HG02571 (cell line): ENCODE measurements at regions not wholly inside any gene's neighbourhood (a gene's known extent, or its start where the extent isn't known, plus 50 kb on each side); places are given as distances from the start of the nearest gene placed in this dataset.
"Not testable (repeated sequence)": the region's sequence is repeated elsewhere in the genome, so short reads cannot be mapped to it uniquely, and the experiment has no call there.

ENCODE experiments used
- ATAC-seq: cut with Tn5 transposase; IDR thresholded peaks from one replicate; pipeline ENCODE4 v1.9.1; 2021; ENCODE audit warnings: mild to moderate bottlenecking, moderate library complexity; ENCODE audit not compliant: unreplicated experiment

DNA sequence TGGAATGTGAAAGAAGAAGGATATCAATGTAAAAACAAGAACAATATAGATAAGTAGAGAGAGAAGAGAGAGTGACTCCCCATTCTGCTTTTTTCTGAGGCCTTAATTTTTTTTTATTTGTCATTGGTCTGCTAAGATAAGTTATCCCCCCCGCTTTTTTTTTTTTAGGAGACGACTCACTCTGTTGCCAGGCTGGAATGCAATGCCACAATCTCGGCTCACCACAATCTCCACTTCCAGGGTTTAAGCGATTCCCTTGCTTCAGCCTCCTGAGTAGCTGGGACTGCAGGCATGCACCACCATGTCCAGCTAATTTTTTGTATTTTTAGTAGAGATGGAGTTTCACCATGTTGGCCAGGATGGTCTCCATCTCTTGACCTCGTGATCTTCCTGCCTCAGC, 677.0 kb downstream of the MAFB start:
- not testable (repeated sequence) for ATAC-seq

DNA sequence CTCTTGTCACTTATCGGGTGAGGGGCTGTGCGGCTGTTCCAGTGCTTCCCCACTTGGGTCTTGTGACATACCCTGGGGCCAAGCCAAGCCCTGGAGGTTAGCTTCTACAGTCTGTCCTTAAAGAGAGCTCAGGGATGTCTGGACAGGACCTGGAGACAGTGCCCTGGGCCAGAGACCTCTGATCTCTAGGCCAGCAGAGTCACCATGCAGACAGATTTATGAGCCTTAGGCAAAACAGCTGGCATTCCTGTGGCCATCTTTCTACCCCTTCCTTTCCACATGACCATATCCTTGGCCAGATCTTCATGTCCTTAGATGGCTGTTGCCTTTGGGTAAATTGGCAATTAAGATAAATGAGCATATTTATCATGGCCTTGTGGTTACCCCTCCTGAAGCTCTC, 678.6 kb downstream of the MAFB start:
- no peak for ATAC-seq

DNA sequence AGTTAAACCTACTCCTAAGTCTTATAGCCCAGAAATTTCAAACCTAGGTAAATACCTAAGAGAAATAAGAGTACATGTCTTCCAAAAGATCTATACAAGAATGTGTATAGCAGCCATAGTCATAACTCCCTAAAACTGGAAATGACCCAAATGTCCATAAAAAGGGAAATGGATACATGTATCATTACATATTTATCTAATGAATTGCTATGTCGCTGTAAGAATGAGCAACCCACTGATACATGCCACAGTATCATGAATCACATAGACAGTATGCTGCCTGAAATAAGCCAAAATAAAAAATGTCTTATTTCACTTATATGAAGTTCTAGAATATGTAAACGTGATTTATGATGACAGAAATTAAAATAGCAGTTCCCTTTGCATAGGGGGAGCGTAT, 679.5 kb downstream of the MAFB start:
- no peak for ATAC-seq

DNA sequence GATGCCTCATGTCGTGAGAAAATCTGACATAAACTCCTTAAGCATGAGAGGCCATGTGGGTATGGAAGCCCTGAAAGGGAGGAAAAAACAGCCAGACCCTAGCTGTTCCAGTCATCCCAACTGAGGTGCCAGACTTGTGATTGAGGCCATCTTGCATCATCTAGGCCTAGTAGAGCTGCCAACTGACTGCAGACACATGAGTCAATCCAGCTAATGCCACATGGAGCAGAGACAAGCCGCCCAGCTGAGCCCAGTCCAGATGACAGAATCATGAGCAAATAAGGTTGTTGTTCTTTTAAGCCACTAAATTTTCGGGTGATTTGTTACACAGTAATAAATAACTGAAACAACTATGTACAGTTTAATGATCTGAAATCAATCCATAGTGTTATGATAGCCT, 680.9 kb downstream of the MAFB start:
- no peak for ATAC-seq

DNA sequence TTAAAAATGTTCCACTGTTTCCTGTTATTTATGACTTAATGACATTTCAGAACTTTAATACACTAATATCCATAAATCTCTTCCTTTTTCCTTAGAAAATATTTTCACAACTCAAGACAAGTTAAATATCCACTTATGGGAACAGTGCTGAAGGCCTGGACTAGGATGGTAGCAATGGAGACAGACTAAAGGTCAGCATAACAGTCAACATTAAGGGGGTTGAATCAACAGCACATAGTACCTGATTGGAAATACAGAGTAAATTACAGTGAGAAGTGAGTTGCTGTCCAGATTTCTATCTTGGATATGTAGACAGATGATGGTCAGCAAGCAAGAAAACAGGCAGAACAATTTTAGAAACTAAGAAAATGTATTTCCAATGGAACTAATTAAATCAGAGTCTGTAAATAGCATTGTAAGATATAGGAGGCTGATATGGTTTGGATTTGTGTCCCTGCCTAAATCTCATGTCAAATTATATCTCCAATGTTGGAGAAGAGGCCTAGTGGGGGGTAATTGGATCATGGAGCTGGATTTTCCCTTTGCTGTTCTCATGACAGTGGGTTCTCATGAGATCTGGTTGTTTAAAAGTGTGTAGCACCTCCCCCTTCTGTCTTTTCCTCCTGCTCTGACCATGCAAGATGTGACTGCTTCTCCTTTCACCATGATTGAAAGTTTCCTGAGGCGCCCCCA, 682.7 kb downstream of the MAFB start:
- no peak for ATAC-seq

DNA sequence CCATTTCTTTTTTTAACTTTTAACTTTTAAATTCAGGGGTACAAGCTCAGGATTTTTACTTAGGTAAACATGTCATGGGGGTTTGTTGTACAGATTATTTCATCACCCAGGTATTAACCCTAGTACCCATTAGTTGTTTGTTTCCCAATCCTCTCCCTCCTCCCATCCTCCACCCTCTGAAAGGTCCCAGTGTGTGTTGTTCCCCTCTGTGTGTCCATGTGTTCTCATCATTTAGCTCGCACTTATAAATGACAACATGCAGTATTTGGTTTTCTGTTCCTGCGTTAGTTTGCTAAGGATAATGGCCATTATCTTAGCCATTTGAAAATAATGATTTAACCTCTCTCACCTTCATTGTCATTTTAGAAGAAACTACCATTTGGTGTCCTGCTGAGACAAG, 684.9 kb downstream of the MAFB start:
- ATAC-seq = not testable (repeated sequence)

DNA sequence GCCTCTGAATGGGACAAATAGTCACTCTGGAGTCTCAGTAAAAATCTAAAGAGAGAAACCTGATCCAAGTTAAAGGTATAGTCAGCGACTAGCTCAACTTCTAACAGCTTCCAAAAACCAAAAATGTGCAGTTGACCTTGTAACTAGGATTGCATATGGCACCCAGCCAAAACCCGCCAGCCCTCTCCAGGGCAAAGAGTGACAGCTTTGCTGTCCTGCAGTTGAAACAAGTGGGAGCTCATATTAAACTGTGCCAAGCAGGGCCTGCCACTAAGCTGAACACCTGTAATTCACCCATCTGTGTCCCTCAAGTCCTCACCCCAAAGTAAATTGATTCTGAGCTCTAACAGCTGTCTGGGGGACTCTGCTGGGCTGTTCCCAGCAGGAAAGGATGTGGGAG, 695.3 kb downstream of the MAFB start:
- ATAC-seq = no peak

DNA sequence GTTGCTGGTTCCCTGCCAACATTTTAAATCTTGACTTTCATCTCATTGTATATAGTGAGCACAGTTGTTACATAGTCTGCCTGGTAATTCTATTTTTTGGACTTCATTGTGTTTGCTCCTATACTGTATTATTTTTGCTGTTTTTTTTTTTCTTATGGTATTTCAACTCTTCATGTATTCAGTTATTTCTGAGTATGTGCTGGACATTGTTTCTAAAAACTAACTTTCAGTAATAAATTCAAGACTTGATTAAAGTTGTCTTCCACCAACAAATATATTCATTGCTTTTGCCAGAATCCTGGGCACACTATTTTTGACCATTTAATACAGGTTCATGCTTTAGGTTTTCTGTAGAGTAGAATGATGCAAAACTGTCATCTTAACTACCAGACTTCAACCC, 698.3 kb downstream of the MAFB start:
- no peak for ATAC-seq

DNA sequence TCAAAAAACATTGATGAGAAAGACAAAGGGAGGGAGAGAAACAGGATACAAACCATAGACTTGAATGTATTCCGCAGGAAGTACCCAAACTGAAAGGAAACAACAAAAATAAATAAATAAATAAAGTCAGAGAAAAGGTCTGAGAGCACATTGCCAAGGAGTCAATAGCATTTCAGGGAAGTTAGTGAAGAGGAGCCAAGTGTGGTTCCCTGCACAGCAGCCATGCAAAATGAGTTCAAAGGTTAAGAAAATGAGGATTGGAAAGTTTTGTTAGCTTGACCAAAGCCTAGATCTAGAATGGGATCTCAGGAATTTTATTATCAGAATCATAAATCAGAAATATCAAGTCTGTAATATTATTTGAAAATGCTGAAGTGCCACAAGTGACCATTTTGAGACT, 700.0 kb downstream of the MAFB start:
- no peak for ATAC-seq

DNA sequence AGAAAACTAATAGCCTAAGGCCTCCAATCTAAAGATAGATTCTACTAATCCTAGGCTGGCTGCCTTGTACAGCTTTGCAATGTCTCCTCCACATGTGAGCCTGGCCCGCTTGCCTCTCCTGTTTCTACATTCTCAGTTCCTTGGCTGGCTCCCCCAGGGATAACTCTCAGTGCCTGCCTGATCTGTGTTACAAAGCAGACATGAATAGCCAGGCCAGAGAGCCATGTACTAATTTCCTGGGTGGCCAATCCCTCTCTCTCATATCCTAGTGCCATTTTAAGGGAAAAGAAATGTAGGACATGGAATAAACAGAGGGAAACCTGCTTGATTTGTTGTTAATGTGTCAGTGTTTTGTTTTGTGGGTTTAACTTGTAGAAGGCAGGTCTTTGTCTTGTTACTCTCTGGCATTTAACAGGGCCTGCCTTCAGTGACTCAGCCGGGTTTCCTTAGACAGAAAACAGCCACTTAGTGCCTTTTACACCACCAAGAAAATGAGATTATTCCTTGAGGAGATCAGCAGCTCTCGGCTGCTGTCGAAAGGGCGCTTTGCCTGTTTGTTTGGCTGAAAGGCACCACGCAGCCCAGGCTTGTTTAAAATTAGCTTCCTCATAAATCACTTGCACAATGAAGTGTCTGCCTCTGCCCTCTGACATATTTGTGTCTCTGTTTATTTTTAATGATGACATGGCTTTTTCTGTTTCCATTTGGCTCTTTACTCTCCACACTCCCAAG, 702.7 kb downstream of the MAFB start:
- ATAC-seq = no peak

DNA sequence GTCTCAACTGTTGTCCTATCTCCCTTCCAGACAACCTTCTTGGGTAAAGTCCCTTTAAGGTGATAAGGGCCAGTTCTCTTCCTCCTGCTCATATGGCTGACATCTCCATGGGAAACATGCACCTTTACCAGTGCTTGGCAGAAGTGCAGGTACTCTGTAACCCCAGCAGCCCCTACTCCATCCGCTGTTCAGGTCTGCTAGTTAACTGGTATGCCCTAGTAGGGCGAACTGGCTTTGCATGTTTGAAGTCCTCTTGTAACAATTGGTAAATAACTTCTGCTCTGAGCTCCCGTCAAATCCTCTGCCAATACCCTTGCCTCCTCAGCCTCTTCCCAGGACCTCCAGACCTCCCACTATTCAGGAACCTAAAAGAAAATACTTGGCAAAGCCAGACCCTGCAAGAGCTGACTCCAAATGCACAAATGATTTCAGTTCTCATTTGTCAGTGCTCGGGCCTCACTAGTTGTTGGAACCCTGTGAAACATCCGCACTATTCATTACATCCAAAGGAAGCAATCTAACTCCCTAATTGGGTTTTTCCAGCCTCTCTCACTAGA, 703.7 kb downstream of the MAFB start:
- no peak for ATAC-seq

DNA sequence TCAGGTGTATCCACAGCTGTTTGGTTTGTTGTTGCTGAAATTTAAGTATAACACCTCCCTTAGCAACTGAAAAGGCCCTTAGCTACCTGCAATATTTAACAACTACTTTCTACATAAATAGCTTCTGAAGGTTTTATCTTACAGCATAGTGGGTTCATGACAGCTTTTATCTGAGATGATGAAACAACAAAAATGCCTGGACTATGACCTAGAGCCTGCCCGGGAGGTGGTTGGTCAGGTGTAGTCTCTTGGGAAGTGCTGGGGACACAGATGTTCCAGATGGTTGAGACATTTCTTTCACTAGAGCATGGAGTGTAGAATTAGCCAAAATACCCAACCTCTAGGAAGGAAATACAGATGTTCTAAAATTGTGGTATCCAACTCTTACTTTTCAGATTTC, 705.4 kb downstream of the MAFB start:
- ATAC-seq = no peak

DNA sequence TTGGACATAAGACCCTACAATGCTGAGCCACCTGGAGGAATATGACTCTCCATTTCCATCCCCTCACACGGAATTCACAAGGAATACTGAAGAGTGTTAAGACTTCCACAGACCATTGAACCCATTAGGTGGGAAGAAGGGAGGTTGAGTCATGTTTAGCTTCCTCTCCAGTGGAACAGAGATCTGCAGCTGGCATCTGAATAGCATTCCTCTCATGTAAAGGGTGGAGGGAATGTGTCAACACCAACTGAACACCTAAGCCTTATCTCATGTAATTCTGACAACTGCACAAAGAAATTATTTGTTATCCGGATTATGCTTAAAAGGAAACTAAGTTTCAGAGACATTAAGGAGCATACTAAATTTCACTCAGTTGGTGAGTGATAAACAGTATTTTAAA, 705.9 kb downstream of the MAFB start:
- no peak for ATAC-seq

DNA sequence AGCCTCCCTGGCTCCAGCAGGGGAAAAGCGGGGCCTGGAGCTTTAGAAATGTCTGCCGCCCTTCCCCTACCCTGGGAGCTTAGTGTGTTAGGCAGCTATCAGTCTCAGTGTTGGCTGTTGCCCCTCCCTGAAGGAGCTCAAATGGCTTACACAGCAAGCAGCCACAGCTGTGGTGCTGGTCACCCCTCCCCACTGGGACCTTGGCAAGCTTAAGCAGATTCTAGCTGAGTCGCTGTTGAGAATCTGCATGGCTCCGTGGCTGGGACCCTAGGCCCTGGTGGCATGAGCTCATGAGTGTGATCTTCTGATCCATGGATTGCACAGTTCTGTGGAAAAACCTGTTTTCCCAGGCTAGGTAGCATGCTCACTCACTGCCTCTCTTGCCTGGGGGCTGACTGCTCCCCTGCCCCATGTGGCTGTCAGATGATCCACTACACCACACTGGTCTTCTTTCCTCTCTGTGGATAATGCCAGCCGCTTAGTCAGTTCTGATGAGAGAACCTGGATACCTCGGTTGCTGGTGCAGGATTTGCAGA, 714.0 kb downstream of the MAFB start:
- ATAC-seq = no peak

DNA sequence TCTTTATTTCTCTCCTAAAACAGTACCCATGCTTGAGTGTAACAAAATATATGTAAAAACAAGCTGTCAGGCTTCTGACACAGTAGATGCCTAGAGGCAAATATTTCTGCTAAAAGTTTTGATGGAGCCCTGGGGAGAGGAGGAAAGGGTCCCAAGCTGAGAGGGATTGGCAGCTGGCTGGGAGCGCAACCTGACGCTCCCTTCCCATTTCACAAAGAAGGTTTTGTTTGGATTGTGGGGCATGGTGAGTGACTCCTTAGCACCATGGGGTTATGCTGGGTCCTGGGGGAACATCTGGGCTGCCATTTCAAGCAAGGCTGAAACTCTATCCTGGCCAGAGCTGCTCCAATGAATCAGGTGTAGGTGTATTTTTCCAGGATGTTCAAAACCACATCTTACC, 720.5 kb downstream of the MAFB start:
- no peak for ATAC-seq

DNA sequence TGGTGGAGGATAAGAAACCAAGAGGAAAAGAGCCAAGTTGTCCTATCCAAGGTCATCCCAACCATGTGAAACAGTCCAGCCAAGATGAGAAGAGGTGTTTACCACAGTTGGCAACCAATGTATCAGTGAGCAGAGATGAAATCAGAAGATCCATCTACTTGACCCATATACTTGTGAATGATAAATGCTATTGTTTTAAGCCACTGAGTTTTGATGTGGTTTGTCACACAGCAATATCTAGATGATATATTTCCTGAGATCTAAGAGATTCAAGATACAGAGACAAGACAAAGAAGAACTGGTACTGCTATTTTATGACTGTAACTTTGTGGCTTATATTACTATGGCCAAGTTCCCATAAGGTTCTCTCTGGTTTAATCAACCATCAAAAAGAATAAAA, 721.2 kb downstream of the MAFB start:
- ATAC-seq = no peak

DNA sequence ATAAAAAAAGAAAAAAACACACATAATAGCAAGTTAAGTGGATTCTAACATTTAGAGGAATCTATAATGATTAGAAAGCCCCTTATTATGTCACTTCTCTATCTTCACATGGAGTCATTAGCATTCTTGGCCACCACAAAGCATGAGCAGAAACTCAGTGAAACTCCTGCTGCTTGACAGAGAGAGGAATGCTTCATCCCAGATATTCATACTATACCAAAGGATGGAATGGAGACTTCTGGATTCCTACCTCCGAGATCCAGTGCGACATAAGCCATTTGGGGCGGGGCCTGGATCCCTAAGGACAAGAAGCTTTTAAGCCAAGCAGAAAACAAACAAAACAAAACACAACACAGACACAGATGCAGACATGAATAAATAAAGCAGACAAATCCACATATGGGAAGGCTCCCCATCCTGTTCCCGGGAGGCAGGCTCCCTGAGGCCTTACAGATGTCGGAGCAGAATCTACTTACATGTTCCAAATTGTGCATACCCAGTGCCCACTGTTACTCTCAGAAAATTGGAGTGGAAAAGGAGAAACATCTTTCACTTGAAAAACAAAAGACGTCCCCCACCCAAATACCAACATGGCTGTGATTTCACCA, 727.3 kb downstream of the MAFB start:
- no peak for ATAC-seq

DNA sequence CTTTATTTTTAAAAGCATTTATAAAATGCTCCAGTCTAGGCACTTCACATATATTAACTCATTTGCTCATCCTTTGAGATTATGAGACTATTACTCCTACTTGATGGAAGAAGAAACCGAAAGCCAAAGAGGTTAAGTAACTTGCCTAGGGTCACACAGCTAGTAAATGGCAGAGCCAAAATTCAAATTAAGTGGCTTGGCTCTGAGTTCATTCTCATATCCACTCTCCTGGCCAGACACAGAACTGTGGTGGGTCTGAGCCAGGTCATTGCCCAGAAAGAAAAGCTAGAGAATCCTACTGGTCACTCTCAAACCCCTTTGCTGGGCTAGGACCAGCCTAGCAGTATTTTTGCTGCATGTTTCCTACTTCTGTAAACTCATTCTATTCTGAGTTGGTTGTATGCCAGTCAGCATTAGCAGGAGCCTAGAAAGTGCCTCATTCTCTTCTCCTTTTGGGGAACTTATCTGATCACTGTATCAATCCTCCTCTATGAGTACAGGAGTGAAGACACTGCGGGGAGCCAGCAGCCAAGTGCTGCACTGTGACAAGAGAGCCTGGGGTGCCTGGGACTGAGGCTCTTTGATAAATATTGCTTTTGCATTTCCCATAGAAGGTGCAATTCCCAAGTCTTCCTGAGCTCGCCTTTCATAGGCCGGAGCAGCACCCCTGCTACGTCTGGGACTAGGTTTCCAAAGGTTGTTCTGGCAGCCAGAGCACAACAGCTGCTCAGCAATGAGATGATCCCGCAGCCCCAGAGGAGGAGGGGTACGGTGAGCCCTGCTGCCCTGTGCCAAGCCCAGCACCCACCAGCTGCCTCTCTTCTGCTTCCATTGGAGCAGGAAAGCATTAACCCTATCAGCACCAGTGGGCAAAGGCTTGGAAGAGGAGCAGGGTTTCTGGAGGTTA, 728.3 kb downstream of the MAFB start:
- no peak for ATAC-seq

DNA sequence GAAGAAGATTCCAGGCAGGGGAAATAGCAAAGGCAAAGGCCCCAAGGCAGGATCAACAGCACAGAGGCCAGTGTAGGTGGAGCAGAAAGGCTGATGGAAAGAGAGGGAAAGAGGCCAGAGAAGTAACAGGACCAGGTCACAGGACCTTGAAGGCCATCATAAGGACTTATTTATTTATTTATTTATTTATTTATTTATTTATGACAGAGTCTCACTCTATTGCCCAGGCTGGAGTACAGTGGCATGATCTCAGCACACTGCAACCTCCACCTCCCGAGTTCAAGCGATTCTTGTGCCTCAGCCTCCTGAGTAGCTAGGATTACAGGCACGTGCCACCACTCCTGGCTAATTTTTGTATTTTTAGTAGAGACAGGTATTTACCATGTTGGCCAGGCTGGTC, 731.1 kb downstream of the MAFB start:
- not testable (repeated sequence) for ATAC-seq

DNA sequence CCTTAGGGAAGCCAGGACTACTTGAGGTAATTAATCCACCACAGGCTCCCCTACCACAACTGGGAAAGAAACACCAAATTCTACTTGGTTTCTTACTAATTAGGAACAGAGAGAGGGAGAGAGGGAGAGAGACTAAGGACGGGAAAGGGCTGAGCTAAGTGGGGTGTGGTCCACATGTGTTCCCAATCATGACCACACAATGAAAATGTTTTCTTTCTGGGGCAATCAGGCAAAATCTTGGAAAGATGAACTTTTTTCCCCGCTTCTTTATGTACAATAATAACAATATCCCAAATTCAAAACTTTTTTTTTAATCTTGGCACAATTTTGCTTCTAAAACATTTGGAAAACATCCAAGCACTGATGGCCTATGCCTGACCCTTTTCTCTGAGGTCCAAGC, 734.4 kb downstream of the MAFB start:
- no peak for ATAC-seq

DNA sequence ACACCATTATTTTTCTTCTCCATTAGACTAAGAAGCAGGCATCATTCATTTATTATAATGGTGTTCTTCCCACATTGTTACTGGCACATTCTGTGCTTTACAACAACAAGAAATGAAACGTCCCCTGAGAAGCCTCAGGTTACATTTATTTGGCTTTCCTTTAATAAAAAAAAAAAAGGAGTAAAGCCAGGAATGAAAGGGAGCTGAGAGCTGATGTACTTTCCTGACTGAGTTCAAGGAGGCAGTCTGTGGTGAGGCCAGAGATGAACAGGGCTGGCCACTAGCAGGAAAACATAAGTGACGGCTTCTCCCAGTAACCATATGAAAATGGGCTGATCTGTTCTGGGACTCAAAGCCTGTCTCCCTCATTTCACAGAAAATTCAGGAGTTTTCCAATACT, 742.1 kb downstream of the MAFB start:
- no peak for ATAC-seq
